Caco-2 (cell line): ENCODE measurements at regions not wholly inside any gene's neighbourhood (a gene's known extent, or its start where the extent isn't known, plus 50 kb on each side); places are given as distances from the start of the nearest gene placed in this dataset.

Experiments used
- BruUV-seq: library from RNA; stranded (reverse); fragments of 400-500 nt; replicated peaks from 2 replicates; lab custom pipeline; 2021; lab: Mats Ljungman, UMichigan
- CTCF ChIA-PET: fragments of 300-600 bp; sonication (Branson Sonifier 250); formaldehyde crosslinking; loops from one replicate; lab custom pipeline; 2022; ENCODE audit warnings: antibody characterized with exemption; lab: Charles Lee
- POLR2A ChIA-PET: fragments of 300-600 bp; sonication (Branson Sonifier 250); formaldehyde crosslinking; loops from one replicate; lab custom pipeline; 2022; ENCODE audit warnings: antibody characterized with exemption; lab: Charles Lee
- DNase-seq, 2 experiments: peaks; one replicate each; pipeline versions ENCODE4 v3.0.0 to v3.0.0-alpha.2; 2020 to 2022
- H3K27me3 ChIP-seq: replicated peaks from 2 replicates; pipeline ENCODE4 v1.6.0; 2011; ENCODE audit warnings: low read length; ENCODE audit not compliant: control insufficient read depth, insufficient read depth
- H3K36me3 ChIP-seq: 2 replicates; pipeline ENCODE4 v1.5.1; 2011; ENCODE audit warnings: low read length; ENCODE audit not compliant: control insufficient read depth, insufficient read depth
- H3K4me1 ChIP-seq: fragments of 250-450 bp; sonication (Bioruptor Pico); 2 replicates; pipeline ENCODE4 v1.5.1; 2020; ENCODE audit warnings: mild to moderate bottlenecking
- H3K4me3 ChIP-seq: 2 replicates; pipeline ENCODE4 v1.5.1; 2011; ENCODE audit warnings: low read depth, mild to moderate bottlenecking, control low read depth, low read length
- H3K9me3 ChIP-seq: fragments of 250-450 bp; sonication (Bioruptor Pico); 2 replicates; pipeline ENCODE4 v1.5.1; 2020; ENCODE audit warnings: mild to moderate bottlenecking, moderate library complexity
- H3K27ac Mint-ChIP-seq: one replicate; pipeline ENCODE4 v1.8.0; 2022; ENCODE audit warnings: mixed read lengths; ENCODE audit not compliant: unreplicated experiment
- H3K27me3 Mint-ChIP-seq: one replicate; pipeline ENCODE4 v1.8.0; 2022; ENCODE audit warnings: mixed read lengths; ENCODE audit not compliant: insufficient read depth, unreplicated experiment
- H3K36me3 Mint-ChIP-seq: one replicate; pipeline ENCODE4 v1.8.0; 2022; ENCODE audit warnings: mild to moderate bottlenecking, mixed read lengths; ENCODE audit not compliant: insufficient read depth, unreplicated experiment
- H3K4me1 Mint-ChIP-seq: one replicate; pipeline ENCODE4 v1.8.0; 2022; ENCODE audit warnings: low read depth, mixed read lengths; ENCODE audit not compliant: unreplicated experiment
- H3K4me3 Mint-ChIP-seq: one replicate; pipeline ENCODE4 v1.8.0; 2022; ENCODE audit warnings: mild to moderate bottlenecking, moderate library complexity, mixed read lengths; ENCODE audit not compliant: unreplicated experiment
- H3K9me3 Mint-ChIP-seq: one replicate; pipeline ENCODE4 v1.8.0; 2022; ENCODE audit warnings: mixed read lengths; ENCODE audit not compliant: unreplicated experiment
- CTCF ChIP-seq, 2 experiments: fragments of 200-600 bp in 1 of 2; IDR thresholded peaks; 1 replicate in 1 of 2; 2 replicates in 1 of 2; pipeline versions ENCODE4 v1.5.1 to v1.8.0; 2011 to 2022; ENCODE audit warnings: antibody characterized with exemption in 1 of 2, control low read depth in 1 of 2, inconsistent platforms in 1 of 2, low read depth in 1 of 2, low read length in 1 of 2, mild to moderate bottlenecking in 1 of 2, moderate library complexity in 1 of 2; ENCODE audit not compliant: insufficient read depth in 1 of 2, severe bottlenecking in 1 of 2, unreplicated experiment in 1 of 2
- intact Hi-C: fragments of 100-400 bp; cut with micrococcal nuclease; formaldehyde crosslinking; loops from one replicate; pipeline ENCODE4 v1.10.0; 2022; ENCODE audit not compliant: unreplicated experiment

GRCh38 chr5:166163996-166164610 is 2127.3 kb upstream of the WWC1 start:
- Histone ChIP-seq H3K4me1 (no peaks in the 10 kb centered on the region), H3K27me3 (no peaks in the 10 kb centered on the region), H3K36me3 (no peaks in the 10 kb centered on the region), H3K4me3 (no peak overlapping the region), H3K9me3 (no peaks in the 10 kb centered on the region)
- no peaks in the 10 kb centered on the region for H3K9me3 Mint-ChIP-seq
- no TSS peak for BruUV-seq
- H3K27me3 Mint-ChIP-seq, result no peaks in the 10 kb centered on the region
- no peak for DNase-seq
- no peaks in the 10 kb centered on the region for H3K4me1 Mint-ChIP-seq
- CTCF ChIA-PET, result no interaction called here
- POLR2A ChIA-PET, result no interaction called here
- intact Hi-C loops, result no loop called here
- TF ChIP-seq CTCF (IDR thresholded peaks at IDR 0.05; ENCODE audit: insufficient read depth in 1 of 2, low read depth in 1 of 2, low read length in 1 of 2, severe bottlenecking in 1 of 2, unreplicated experiment in 1 of 2), result no peak
- H3K36me3 Mint-ChIP-seq, result no peaks in the 10 kb centered on the region
- no peak overlapping the region for H3K4me3 Mint-ChIP-seq
- H3K27ac Mint-ChIP-seq, result no peak overlapping the region

- intact Hi-C loops, result no loop called here
- ChIA-PET POLR2A (no interaction called here), CTCF (no interaction called here)
- H3K27me3 ChIP-seq, result no peaks in the 10 kb centered on the region
- H3K36me3 Mint-ChIP-seq, result no peaks in the 10 kb centered on the region
- no peak overlapping the region for H3K4me3 ChIP-seq
- no peaks in the 10 kb centered on the region for H3K9me3 Mint-ChIP-seq
- no peak overlapping the region for H3K4me3 Mint-ChIP-seq
- H3K4me1 ChIP-seq, result no peaks in the 10 kb centered on the region
- DNase-seq, result peak in 1 of 2 experiments; percentile 19
- H3K4me1 Mint-ChIP-seq, result no peaks in the 10 kb centered on the region
- no peaks in the 10 kb centered on the region for H3K9me3 ChIP-seq
- H3K27me3 Mint-ChIP-seq, result no peaks in the 10 kb centered on the region
- TF ChIP-seq CTCF (IDR thresholded peaks at IDR 0.05; ENCODE audit: insufficient read depth in 1 of 2, low read depth in 1 of 2, low read length in 1 of 2, severe bottlenecking in 1 of 2, unreplicated experiment in 1 of 2), result no peak
- no TSS peak for BruUV-seq
- H3K36me3 ChIP-seq, result no peaks in the 10 kb centered on the region
- H3K27ac Mint-ChIP-seq, result no peak overlapping the region
These were observed 2125.8 kb upstream of the WWC1 start for GRCh38 chr5:166165596-166165995.

- DNase-seq, result no peak
- Mint-ChIP-seq H3K4me3 (no peak overlapping the region), H3K27me3 (no peaks in the 10 kb centered on the region), H3K4me1 (no peaks in the 10 kb centered on the region), H3K27ac (no peak overlapping the region), H3K9me3 (no peaks in the 10 kb centered on the region), H3K36me3 (no peaks in the 10 kb centered on the region)
- ChIA-PET POLR2A (no interaction called here), CTCF (no interaction called here)
- no peaks in the 10 kb centered on the region for H3K36me3 ChIP-seq
- H3K27me3 ChIP-seq, result no peaks in the 10 kb centered on the region
- intact Hi-C loops, result no loop called here
- TF ChIP-seq CTCF (IDR thresholded peaks at IDR 0.05; ENCODE audit: insufficient read depth in 1 of 2, low read depth in 1 of 2, low read length in 1 of 2, severe bottlenecking in 1 of 2, unreplicated experiment in 1 of 2), result no peak
- no peaks in the 10 kb centered on the region for H3K9me3 ChIP-seq
- no peak overlapping the region for H3K4me3 ChIP-seq
- no TSS peak for BruUV-seq
- H3K4me1 ChIP-seq, result no peaks in the 10 kb centered on the region
These were observed 2125.4 kb upstream of the WWC1 start for GRCh38 chr5:166166071-166166470.
